NCI-H2081 (cell line): ENCODE measurements at regions not wholly inside any gene's neighbourhood (a gene's known extent, or its start where the extent isn't known, plus 50 kb on each side); places are given as distances from the start of the nearest gene placed in this dataset.
"Not testable (repeated sequence)": the region's sequence is repeated elsewhere in the genome, so short reads cannot be mapped to it uniquely, and the experiment has no call there.

Source experiments
- DNase-seq, 2 experiments: peaks; one replicate each; lab custom pipeline; 2025; lab: John Stamatoyannopoulos, UW

DNA sequence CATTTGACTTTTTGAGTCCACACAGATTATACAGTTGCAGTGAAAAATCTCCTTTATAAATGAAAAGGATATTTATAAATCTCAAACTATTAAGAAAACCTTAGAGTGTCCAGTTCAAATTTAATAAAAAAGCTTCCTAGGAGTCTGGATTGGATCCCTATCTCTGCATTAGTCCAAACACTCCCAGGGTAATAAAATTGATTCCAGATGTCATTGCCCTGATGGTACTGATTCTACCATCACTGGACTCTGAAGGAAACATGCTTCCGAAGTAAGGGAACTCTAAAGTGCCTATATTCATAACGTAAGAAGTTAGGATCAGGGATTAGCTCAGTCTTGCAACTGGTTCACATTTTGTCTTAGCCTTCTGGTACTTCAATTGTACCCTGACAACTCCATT lies 1325.1 kb upstream of the MAP3K7 start:
- no peak for DNase-seq

DNA sequence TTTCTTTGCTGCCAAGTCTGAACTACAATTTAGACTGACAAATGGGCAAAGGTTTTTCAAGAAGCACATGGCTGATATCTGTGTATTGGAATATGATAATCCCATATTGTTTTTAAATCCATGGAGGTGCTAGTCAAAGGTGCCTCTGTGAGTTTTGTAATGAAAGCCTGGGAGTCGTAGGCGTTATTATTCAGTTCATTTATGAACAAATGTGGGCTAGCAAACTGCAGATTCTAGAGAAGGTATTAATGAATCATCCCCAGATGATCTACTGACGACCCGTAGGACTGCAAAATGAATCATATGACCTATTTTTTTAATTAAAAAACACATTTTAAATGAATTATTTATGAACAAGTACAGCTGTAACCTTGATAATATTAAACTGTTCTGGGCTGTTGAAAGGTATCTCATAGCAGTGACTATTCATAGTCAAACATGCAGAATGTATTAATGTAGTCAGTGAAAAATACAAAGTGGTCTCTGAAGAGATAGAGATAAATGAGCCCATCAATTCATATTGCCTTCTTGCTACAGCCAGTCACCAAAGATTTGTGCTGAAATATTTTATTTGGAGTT lies 1317.8 kb upstream of the MAP3K7 start:
- DNase-seq = no peak

- DNase-seq = no peak
These were observed 1308.9 kb upstream of the MAP3K7 start for GRCh38 chr6:91895599-91896285.

GRCh38 chr6:91886183-91886795 lies 1299.4 kb upstream of the MAP3K7 start:
- DNase-seq = no peak

DNA sequence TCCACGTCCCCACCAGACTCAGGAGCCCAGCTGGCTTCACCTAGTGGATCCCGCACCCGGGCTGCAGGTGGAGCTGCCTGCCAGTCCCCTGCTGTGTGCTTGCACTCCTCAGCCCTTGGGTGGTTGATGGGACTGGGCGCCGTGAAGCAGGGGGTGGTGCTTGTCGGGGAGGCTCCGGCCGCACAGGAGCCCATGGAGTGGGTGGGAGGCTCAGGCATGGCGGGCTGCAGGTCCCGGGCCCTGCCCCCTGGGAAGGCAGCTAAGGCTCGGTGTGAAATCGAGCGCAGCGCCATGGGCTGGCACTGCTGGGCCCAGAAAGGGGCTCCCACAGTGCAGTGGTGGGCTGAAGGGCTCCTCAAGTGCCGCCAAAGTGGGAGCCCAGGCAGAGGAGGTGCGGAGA lies 1294.9 kb upstream of the MAP3K7 start:
- not testable (repeated sequence) for DNase-seq

- DNase-seq = no peak
These were observed 1292.6 kb upstream of the MAP3K7 start for GRCh38 chr6:91879386-91879995.

- no peak for DNase-seq
These were observed 1291.1 kb upstream of the MAP3K7 start for GRCh38 chr6:91877994-91878393.

GRCh38 chr6:91874971-91875370 lies 1288.1 kb upstream of the MAP3K7 start:
- no peak for DNase-seq

GRCh38 chr6:91868539-91869202 lies 1281.8 kb upstream of the MAP3K7 start:
- no peak for DNase-seq

DNA sequence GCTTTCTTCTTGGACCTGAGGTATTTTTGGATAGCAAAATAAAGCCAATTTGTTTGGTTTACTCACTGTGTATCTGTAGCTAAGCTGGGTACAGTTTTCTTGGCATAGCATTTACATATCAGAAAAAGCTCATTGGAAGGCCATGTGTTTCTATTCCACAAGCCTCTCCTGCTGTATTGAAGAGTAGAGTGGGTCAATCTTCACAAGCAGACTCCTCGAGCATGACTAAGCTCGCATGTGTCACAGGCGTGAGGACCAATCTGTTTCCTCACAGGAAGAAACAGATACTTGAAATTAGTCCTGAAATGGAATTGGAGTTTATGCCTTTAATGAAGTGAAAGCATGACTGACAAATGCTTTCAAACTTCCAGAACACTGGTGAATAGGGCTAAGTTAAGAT lies 1279.0 kb upstream of the MAP3K7 start:
- DNase-seq = no peak

- no peak for DNase-seq
These were observed 1278.0 kb upstream of the MAP3K7 start for GRCh38 chr6:91864911-91865310.

DNA sequence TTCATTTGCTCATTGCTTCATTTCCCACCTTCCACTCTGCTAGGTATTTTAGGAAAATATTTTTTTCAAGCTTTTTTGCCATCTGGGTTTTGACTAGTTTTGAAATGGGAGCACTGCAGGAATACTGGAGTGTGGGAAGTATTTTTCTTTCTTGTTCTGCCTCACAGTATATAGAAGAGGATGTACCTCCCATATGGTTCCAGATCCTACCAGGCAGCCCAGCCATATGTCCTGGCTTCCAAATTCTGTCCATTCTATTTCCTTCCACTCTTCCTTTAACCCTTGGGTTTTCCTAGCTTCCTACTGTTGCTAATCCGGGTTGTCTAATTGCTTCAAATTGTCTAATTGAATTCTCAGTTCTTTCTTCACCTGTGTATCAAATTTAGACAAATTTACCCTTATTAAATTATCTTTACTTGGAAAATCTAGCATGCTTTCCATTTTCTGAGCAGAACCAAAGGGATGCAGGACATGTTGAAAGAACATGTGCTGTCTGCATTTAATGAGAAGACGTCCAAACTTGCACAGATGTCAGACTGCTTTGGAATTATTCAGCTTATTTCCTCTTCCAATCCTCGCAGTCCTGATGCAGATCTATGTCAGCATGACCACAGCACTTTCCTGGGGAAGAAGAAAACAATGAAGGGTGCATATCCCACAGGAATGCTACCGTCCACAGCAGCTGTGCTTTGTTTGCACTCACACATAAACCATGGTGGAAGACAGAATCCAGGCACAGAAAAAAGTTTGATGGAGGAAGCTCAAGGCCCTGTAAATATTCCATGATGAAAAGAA lies 1273.9 kb upstream of the MAP3K7 start:
- DNase-seq = no peak

DNA sequence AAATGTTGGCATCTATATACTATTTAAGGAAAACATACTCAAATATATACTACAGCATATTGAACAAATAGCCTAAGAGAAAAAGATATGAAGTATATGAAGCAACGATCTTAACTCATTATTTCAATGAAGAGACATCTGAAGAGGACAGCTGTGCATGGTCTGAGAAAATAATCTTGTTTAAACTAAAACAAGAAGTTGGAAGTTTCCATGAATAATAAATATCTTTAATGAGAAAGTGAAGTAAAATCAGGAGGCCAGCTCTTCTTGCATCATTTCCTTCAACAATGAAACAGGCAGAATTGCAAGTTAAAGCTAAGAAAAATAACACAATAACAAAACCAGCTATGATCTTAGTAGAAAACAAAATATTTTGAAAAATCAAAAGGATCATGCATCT lies 1265.4 kb upstream of the MAP3K7 start:
- DNase-seq = no peak

GRCh38 chr6:91834813-91835212 lies 1247.9 kb upstream of the MAP3K7 start:
- DNase-seq = no peak

- no peak for DNase-seq
These were observed 1240.3 kb upstream of the MAP3K7 start for GRCh38 chr6:91827151-91827550.

DNA sequence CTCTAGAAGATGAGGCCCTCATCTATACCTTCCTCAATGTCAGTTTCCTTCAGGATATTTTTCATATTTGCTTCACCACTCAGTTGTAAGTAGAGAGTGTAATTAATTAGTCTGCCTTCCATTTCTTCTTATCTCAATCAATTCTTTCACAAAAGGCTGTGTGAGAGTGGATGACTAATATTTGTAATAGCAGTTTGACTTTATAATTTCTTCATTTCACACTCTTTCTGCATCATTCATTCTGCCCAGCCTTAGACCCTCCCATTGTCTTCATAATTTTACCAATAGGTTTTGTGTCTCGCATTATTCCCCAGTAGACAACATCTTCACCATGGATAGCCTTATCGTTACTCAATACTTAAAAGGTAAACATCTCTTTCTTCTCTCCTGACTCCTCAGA lies 1239.3 kb upstream of the MAP3K7 start:
- no peak for DNase-seq

- DNase-seq = no peak
These were observed 1237.5 kb upstream of the MAP3K7 start for GRCh38 chr6:91824331-91824730.

DNA sequence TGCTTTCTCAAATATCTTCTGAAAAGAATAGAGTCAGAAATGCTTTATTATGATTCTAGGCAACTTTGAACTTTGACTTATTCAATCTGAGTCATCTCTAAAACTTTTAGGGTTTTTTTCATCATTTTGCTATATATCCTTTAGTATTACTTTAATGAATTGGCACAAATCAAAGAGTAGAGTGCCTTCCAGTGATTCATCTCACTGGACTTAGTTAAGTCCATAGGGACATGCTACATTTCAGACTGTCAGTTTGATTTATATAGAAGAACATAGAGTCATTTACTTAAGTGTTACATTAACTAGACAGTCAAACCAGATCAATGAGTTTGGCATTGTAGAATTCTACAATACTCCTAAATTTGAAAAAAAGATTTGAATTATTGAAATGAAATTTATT lies 1235.7 kb upstream of the MAP3K7 start:
- DNase-seq = no peak

- DNase-seq = no peak
These were observed 1229.5 kb upstream of the MAP3K7 start for GRCh38 chr6:91816335-91816734.

DNA sequence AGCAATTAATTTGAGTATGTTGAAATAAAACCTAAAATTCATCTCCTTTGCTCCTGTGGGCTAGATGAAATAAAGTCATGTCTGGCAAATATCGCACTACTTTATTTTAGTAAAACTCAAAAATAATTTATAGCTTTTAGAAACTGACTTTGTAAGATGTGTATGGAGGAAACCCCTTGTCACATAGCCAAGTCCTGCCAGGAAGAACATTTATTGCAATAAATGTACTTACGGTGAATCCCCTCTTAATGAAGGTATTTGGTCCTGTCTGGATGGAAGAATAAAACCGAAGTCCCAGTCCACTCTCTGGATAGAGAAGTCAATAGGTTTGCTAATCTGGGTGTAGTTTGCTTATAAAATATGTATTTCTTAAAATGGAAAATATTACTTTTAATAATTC lies 1226.8 kb upstream of the MAP3K7 start:
- DNase-seq = no peak

DNA sequence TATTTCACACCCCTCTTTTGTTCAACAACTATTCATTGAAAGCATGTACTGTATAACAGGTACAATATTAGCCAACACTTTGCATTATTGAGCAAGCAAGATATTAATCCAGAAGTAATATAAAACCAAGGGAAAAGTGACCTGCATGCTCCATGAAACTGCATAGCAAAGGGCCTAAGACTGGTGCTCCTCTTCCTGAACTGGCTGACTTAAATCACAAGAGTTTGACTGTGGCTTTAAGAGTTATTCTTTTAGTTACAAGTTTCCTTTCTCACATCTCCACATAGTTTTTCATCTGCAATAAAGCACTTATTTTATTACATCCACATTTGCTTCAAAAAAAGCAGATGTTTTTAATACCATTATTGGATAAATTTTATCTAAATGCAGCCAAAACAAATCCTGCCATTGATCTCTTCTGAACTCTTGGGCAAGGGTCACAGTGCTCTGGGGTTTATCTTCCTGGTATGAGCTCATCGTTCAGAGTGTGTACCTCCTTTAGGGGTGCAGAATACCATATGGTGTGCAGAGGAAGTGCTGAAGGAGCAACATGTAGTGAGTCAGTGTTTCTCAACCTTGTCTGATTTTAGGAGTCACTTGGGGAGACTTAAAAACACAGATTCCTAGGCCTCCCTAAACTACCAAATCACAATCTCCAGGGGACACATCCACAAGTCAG lies 1225.9 kb upstream of the MAP3K7 start:
- no peak for DNase-seq
